ENCODE measurements at regions not wholly inside any gene's neighbourhood (a gene's known extent, or its start where the extent isn't known, plus 50 kb on each side); places are given as distances from the start of the nearest gene placed in this dataset.

- no peak for TF ChIP-seq EZH2 (IDR thresholded peaks at IDR 0.05; ENCODE audit: low read depth, unreplicated experiment)
- TF ChIP-seq CTCF (conservative IDR thresholded peaks at IDR 0.05; ENCODE audit: low read depth in 2 of 2) = no peak
- no peak for TF ChIP-seq REST (IDR thresholded peaks at IDR 0.05; ENCODE audit: unreplicated experiment)
- TF ChIP-seq EZH2phosphoT487 (IDR thresholded peaks at IDR 0.05; ENCODE audit: unreplicated experiment) = no peak
- TF ChIP-seq POLR2AphosphoS5 (IDR thresholded peaks at IDR 0.05; ENCODE audit: low read depth) = no peak
Observed at GRCh38 chr17:64750478-64750877, 88.4 kb upstream of the SMURF2 start.

Data from GM23338 (cell line).